Neural cell (in vitro differentiated cells): ENCODE measurements at regions not wholly inside any gene's neighbourhood (a gene's known extent, or its start where the extent isn't known, plus 50 kb on each side); places are given as distances from the start of the nearest gene placed in this dataset.

Experiments
- EP300 ChIP-seq: fragments of 450-650 bp; conservative IDR thresholded peaks from 2 replicates; pipeline ENCODE4 v1.6.1; 2014; ENCODE audit warnings: antibody characterized with exemption, mild to moderate bottlenecking, moderate library complexity; ENCODE audit not compliant: poor library complexity, severe bottlenecking
- EZH2 ChIP-seq: fragments of 200-600, 300-800 bp; shearing (Covaris generic), sonication (generic); IDR thresholded peaks from 2 replicates; pipeline ENCODE4 v1.6.1; 2014; ENCODE audit warnings: antibody characterized with exemption, low read length, borderline replicate concordance, mild to moderate bottlenecking; ENCODE audit not compliant: insufficient read depth, poor library complexity, severe bottlenecking
- POLR2AphosphoS5 ChIP-seq: IDR thresholded peaks from 2 replicates; pipeline ENCODE4 v1.6.1; 2012
- TF ChIP-seq, protein P1 (sequence below): fragments of 450-650 bp; IDR thresholded peaks from 2 replicates; pipeline ENCODE4 v1.5.1; 2014; ENCODE audit warnings: antibody characterized with exemption, mild to moderate bottlenecking, moderate library complexity; ENCODE audit not compliant: poor library complexity, severe bottlenecking

GRCh38 chr2:239588451-239589269 lies 187.8 kb upstream of the HDAC4 start:
- TF ChIP-seq, protein P1, sequence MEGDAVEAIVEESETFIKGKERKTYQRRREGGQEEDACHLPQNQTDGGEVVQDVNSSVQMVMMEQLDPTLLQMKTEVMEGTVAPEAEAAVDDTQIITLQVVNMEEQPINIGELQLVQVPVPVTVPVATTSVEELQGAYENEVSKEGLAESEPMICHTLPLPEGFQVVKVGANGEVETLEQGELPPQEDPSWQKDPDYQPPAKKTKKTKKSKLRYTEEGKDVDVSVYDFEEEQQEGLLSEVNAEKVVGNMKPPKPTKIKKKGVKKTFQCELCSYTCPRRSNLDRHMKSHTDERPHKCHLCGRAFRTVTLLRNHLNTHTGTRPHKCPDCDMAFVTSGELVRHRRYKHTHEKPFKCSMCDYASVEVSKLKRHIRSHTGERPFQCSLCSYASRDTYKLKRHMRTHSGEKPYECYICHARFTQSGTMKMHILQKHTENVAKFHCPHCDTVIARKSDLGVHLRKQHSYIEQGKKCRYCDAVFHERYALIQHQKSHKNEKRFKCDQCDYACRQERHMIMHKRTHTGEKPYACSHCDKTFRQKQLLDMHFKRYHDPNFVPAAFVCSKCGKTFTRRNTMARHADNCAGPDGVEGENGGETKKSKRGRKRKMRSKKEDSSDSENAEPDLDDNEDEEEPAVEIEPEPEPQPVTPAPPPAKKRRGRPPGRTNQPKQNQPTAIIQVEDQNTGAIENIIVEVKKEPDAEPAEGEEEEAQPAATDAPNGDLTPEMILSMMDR = no peak
- TF ChIP-seq EP300 (no peak), EZH2 (no peak), POLR2AphosphoS5 (no peak)
